ENCODE measurements at regions not wholly inside any gene's neighbourhood (a gene's known extent, or its start where the extent isn't known, plus 50 kb on each side); places are given as distances from the start of the nearest gene placed in this dataset.

- DNase-seq, result no peak
Observed at GRCh38 chr6:132868057-132868456, 53.7 kb downstream of the RPS12 start.

- DNase-seq, result no peak
Observed at GRCh38 chr6:132872923-132873322, 58.6 kb downstream of the RPS12 start.

GRCh38 chr6:132877003-132877402 is 62.6 kb downstream of the RPS12 start:
- no peak for DNase-seq

GRCh38 chr6:132887204-132887603 is 72.8 kb downstream of the RPS12 start:
- no peak for DNase-seq

- DNase-seq, result no peak
Observed at GRCh38 chr6:132888701-132889100, 74.3 kb downstream of the RPS12 start.

- DNase-seq, result no peak
Observed at GRCh38 chr6:132892929-132893771, 78.8 kb downstream of the RPS12 start.

GRCh38 chr6:132893772-132894490 is 79.6 kb downstream of the RPS12 start:
- DNase-seq, result no peak

GRCh38 chr6:132898376-132898775 is 84.0 kb downstream of the RPS12 start:
- no peak for DNase-seq

- DNase-seq, result no peak
Observed at GRCh38 chr6:132900849-132901248, 86.5 kb downstream of the RPS12 start.

- DNase-seq, result no peak
Observed at GRCh38 chr6:132902901-132903300, 88.5 kb downstream of the RPS12 start.

GRCh38 chr6:132907231-132907630 is 92.9 kb downstream of the RPS12 start:
- no peak for DNase-seq

GRCh38 chr6:132907914-132908313 is 93.5 kb downstream of the RPS12 start:
- no peak for DNase-seq

GRCh38 chr6:132909742-132910141 is 95.4 kb downstream of the RPS12 start:
- DNase-seq, result no peak

- DNase-seq, result no peak
Observed at GRCh38 chr6:132910759-132911158, 96.4 kb downstream of the RPS12 start.

GRCh38 chr6:132919045-132919860 is 104.9 kb downstream of the RPS12 start:
- peak in 4 of 56 donors; percentile 9 to 39 (median 12) for DNase-seq

- no peak for DNase-seq
Observed at GRCh38 chr6:132927713-132928112, 113.3 kb downstream of the RPS12 start.

GRCh38 chr6:132929141-132929540 is 114.8 kb downstream of the RPS12 start:
- DNase-seq, result no peak

- DNase-seq, result no peak
Observed at GRCh38 chr6:132931313-132931712, 116.9 kb downstream of the RPS12 start.

GRCh38 chr6:132931936-132932514 is 117.7 kb downstream of the RPS12 start:
- DNase-seq, result no peak

GRCh38 chr6:132932588-132932987 is 118.2 kb downstream of the RPS12 start:
- DNase-seq, result no peak

GRCh38 chr6:132933090-132933489 is 118.7 kb downstream of the RPS12 start:
- peak in 8 of 56 donors; percentile 1 to 49 (median 14) for DNase-seq
